Hematopoietic multipotent progenitor cell (in vitro differentiated cells): ENCODE measurements at regions not wholly inside any gene's neighbourhood (a gene's known extent, or its start where the extent isn't known, plus 50 kb on each side); places are given as distances from the start of the nearest gene placed in this dataset.
"Not testable (repeated sequence)": the region's sequence is repeated elsewhere in the genome, so short reads cannot be mapped to it uniquely, and the experiment has no call there.

Source experiments
- DNase-seq, 3 donors: peaks; one replicate each; pipeline ENCODE4 v3.0.0-alpha.2; 2011 to 2015; ENCODE audit warnings: low read depth in 2 of 3, low spot score in 2 of 3

DNA sequence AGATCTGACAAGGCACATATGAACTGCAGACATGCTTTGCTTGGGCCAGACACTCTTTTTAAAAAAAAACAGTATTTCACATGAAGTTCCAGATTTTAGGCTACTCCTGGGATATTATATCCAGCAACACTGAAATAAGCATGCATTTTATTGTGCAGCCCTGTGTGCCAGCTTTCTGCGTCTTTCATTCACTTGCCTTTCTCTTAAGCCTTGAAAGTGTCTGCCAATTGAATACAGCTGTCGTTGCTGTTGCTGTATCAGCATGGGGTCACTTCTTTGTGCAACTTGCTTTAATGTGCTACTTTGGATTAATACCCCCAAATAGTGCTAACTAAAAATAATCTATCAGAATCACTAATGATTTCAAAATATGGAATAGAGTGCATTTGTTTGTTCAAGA is 657.8 kb downstream of the SLITRK6 start:
- no peak for DNase-seq

DNA sequence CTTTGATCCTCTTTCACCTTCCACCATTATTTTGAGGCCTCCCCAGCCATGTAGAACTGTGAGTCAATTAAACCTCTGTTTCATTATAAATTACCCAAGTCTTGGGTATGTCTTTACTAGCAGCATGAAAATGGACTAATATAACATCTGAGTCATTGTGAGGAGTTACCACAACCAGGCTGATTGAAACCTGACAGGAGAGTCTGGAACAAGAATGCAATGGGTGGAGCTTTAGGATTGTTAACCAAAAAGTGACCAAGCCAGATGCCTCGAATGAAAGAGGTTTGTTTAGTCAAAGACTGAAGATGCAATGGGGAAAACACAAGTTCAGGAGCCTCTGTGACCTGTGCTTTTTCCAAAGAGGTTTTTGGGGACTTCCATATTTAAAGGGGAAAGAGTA is 659.0 kb downstream of the SLITRK6 start:
- DNase-seq, result no peak

DNA sequence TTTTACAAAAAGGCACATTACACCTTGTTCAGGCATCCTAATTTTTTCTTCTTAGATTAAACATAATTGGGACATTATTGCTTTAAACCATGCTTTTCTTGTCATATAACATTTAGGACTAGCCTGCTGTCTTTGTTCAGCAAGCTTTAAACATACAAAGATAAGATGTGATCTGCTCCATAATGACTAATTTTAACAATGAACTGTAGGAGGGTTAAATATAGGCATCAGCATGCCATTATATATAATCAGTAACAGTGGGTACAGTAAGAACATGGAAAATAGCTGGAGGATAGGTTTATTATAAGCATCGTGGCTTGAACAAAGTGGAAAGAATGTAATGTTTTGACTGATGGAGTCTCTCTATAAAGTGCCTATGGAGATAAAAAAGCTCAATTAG is 661.7 kb downstream of the SLITRK6 start:
- no peak for DNase-seq

- DNase-seq, result no peak
These were observed 666.2 kb downstream of the SLITRK6 start for GRCh38 chr13:85132986-85133385.

GRCh38 chr13:85123501-85123900 is 675.7 kb downstream of the SLITRK6 start:
- DNase-seq, result not testable (repeated sequence)

GRCh38 chr13:85108356-85108755 is 690.9 kb downstream of the SLITRK6 start:
- no peak for DNase-seq

GRCh38 chr13:85099245-85099644 is 700.0 kb downstream of the SLITRK6 start:
- no peak for DNase-seq

GRCh38 chr13:85095418-85096272 is 703.6 kb downstream of the SLITRK6 start:
- DNase-seq, result no peak

DNA sequence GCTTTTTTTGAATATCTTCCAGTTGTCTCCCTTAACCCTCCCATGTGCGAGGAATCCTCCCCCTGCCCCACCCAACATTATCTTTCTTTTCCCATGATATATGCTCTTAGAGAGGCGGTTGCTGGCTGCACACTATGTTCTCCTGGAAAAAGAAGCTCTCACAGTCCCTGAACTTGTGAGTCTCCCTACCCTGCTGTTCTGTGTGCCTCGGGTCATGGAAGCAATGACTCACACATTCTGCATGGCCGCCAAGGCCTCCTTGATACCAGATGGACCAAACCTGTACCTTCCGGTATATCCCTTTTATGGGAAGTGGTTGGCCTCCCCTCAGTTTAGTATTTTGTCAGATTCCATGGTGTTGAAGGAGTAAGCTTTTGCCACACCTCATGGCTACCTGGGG is 705.4 kb downstream of the SLITRK6 start:
- DNase-seq, result no peak

DNA sequence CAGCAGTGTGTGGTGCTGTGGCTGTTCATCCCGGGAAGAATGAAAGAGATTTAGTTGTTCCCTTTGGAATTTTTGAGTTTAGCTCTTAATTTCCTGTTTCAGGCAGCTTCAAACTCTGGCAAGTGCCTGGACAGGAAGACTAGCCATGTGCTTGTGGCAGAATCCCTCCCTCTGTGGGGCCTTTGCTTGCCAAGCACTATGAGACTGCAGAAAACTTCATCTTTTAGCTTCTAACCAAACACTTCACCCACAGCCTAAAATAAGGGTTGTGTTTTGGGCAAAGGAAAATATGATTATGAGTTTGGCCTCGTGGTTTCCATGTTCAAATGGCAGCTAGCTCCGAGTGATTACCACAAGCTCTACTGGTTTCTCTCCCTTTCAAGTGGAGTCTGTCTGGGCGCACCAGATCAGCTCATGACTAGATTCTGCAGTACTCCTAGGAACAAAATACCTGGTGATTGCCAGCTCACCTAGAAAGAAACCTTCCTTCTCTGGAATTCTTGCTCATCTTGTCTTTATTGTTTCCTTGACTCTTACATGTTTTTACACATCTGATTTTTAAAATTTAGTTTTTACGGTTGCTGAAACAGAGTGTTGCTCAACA is 707.5 kb downstream of the SLITRK6 start:
- DNase-seq, result peak in 2 of 3 donors; percentile 11 to 71

GRCh38 chr13:85089186-85089585 is 710.0 kb downstream of the SLITRK6 start:
- no peak for DNase-seq

DNA sequence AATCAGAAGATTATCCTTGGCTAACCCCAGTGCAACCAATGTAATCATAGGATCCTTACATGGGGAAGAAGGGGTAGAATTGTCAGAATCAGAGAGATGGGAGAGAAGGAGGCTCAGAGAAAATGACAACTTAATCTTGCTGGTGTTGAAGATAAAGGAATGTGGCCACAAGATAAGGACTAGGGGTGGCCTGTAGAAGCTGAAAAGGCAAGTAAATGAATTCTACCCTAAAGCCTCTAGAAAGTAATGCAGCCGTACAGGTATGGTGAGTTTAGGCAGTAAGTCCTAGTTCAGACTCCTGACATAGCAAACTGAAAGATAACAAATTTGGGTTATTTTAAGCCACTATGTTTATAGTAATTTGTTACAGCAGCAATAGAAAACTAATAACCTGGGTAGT is 718.5 kb downstream of the SLITRK6 start:
- DNase-seq, result no peak

GRCh38 chr13:85076343-85076742 is 722.9 kb downstream of the SLITRK6 start:
- no peak for DNase-seq

GRCh38 chr13:85074543-85075313 is 724.5 kb downstream of the SLITRK6 start:
- DNase-seq, result no peak

- no peak for DNase-seq
These were observed 731.0 kb downstream of the SLITRK6 start for GRCh38 chr13:85068231-85068630.

GRCh38 chr13:85040215-85040614 is 759.0 kb downstream of the SLITRK6 start:
- no peak for DNase-seq

GRCh38 chr13:85031771-85032170 is 767.4 kb downstream of the SLITRK6 start:
- DNase-seq, result no peak

- no peak for DNase-seq
These were observed 771.2 kb downstream of the SLITRK6 start for GRCh38 chr13:85028035-85028434.

- no peak for DNase-seq
These were observed 780.1 kb downstream of the SLITRK6 start for GRCh38 chr13:85019121-85019520.

DNA sequence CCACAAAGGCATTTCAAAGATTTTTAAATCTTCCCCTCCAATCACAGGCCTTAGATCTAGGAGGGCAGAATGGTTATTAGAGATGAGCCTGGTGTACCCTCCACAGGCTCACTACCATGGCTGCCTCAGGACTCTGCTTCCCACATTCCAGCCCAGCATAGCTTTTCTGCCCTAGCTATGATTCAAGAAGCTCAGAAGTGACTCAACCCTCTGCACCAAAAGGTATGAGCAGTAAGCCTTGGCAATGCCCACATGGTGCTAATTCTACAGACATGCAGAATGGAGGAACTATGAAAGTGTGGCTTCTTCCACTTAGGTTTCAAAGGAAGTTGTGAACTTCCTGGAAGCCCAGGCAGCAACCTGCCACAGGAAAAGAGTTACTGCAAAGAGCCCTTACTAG is 786.2 kb downstream of the SLITRK6 start:
- DNase-seq, result no peak

- no peak for DNase-seq
These were observed 789.8 kb downstream of the SLITRK6 start for GRCh38 chr13:85009447-85009846.

GRCh38 chr13:84999252-84999651 is 800.0 kb downstream of the SLITRK6 start:
- DNase-seq, result no peak
